ENCODE measurements at regions not wholly inside any gene's neighbourhood (a gene's known extent, or its start where the extent isn't known, plus 50 kb on each side); places are given as distances from the start of the nearest gene placed in this dataset.

- TF ChIP-seq POLR2A (IDR thresholded peaks at IDR 0.05; ENCODE audit: low read depth, low read length), result no peak
- no peak for TF ChIP-seq POLR2AphosphoS5 (IDR thresholded peaks at IDR 0.05; ENCODE audit: low read depth, low read length)
Measured at GRCh38 chr5:35373249-35373648, 143.0 kb upstream of the PRLR start.

Data from GM12891 (cell line).